ENCODE measurements at regions not wholly inside any gene's neighbourhood (a gene's known extent, or its start where the extent isn't known, plus 50 kb on each side); places are given as distances from the start of the nearest gene placed in this dataset.

GRCh38 chr20:6467562-6467961 is 299.9 kb upstream of the BMP2 start:
- in situ Hi-C loops (cut with MboI) = no loop called here
- 6% methylated on average over 2 of the region's 2 CpGs for WGBS (ENCODE audit: insufficient coverage, insufficient replicate concordance, low lambda C conversion rate, missing lambda C conversion rate)
- H3K9me3 ChIP-seq (replicated peaks; ENCODE audit: control insufficient read depth, insufficient read depth, low read length) = no peaks in the 10 kb centered on the region
- no peak overlapping the region for H3K4me3 ChIP-seq
- H3K36me3 ChIP-seq (ENCODE audit: control insufficient read depth in 2 of 2, insufficient read depth in 2 of 2, low read length in 1 of 2) = no peaks in the 10 kb centered on the region
- ATAC-seq (no peak), DNase-seq (ENCODE audit: low read depth, low spot score) (no peak), FAIRE-seq (no peak)
- H3K9ac ChIP-seq (ENCODE audit: control insufficient read depth, insufficient read depth, low read length) = no peak overlapping the region
- TF ChIP-seq ZBTB40 (IDR thresholded peaks at IDR 0.05; ENCODE audit: borderline replicate concordance) (no peak), ZNF687 (IDR thresholded peaks at IDR 0.05) (no peak), CBFB (IDR thresholded peaks at IDR 0.05; ENCODE audit: low read depth) (no peak), TCF7 (IDR thresholded peaks at IDR 0.05; ENCODE audit: borderline replicate concordance) (no peak), ETV6 (conservative IDR thresholded peaks at IDR 0.05 in 1 of 2, IDR thresholded peaks at IDR 0.05 in 1 of 2; ENCODE audit: borderline replicate concordance in 1 of 2, low read depth in 1 of 2) (no peak), POLR2AphosphoS2 (IDR thresholded peaks at IDR 0.05; ENCODE audit: low read depth, low read length) (no peak)
- no peaks in the 10 kb centered on the region for H3K4me1 ChIP-seq (ENCODE audit: control insufficient read depth, insufficient read depth, low read length)
- POLR2A ChIA-PET = interaction anchor here (0.5 kb wide), 1 partner anchor 195 kb away, joined by 12 read pairs; no protein-coding TSS in a partner anchor
- no TSS peak for BruUV-seq (replicated peaks)
- intact Hi-C loops (cut with micrococcal nuclease; ENCODE audit: unreplicated experiment) = no loop called here
- no peaks in the 10 kb centered on the region for H3K79me2 ChIP-seq (ENCODE audit: control insufficient read depth, insufficient read depth, low read length)
- CTCF ChIA-PET = no interaction called here
- H3K27ac ChIP-seq (ENCODE audit: control insufficient read depth, insufficient read depth) = no peak overlapping the region
- RAD21 ChIA-PET (ENCODE audit: unreplicated experiment) = no interaction called here
- no peak overlapping the region for H3K4me2 ChIP-seq (ENCODE audit: control insufficient read depth, insufficient read depth)
- H2AFZ ChIP-seq (ENCODE audit: control insufficient read depth, low read depth, low read length) = no peak overlapping the region
- no peaks in the 10 kb centered on the region for H4K20me1 ChIP-seq (ENCODE audit: control insufficient read depth, insufficient read depth)
- no peaks in the 10 kb centered on the region for H3K27me3 ChIP-seq (replicated peaks in 1 of 2; ENCODE audit: control insufficient read depth in 2 of 2, insufficient read depth in 2 of 2, low read length in 1 of 2)
- SMC1A ChIA-PET (ENCODE audit: uncharacterized antibody, unreplicated experiment) = interaction anchor here (0.8 kb wide), 1 partner anchor 70 kb away, joined by 3 read pairs; no protein-coding TSS in a partner anchor

Data from GM12878 (cell line).